Stimulated activated CD4-positive, alpha-beta T cell treated with anti-CD3 and anti-CD28 coated beads, Interleukin-15, amount 100 ng/mL, for 48 hours (primary cell): ENCODE measurements at regions not wholly inside any gene's neighbourhood (a gene's known extent, or its start where the extent isn't known, plus 50 kb on each side); places are given as distances from the start of the nearest gene placed in this dataset.

Experiments used
- DNase-seq, 2 donors: peaks; one replicate each; pipeline ENCODE4 v3.0.0-alpha.2; 2020; ENCODE audit warnings: low read depth in 2 of 2

DNA sequence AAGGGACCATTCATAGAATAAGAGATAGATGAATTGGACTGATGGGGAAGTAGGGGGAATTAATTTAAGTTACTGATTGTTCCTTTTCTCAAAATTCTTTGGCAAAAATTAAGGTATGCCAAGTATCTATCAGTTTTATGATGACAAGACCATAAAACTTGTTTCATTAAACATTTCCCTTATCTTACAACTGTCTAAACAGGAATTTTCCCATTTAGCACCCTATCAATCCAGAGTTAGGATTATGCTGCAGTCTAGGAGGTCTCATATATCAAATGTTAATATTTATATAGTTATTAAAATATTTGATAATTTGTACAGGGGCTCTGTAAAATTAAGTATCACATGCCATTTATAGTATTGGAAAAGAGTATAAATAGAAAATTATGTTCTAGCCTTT lies 51.5 kb upstream of the ARID1B start:
- no peak for DNase-seq

GRCh38 chr6:156720691-156721685 lies 56.2 kb upstream of the ARID1B start:
- DNase-seq: no peak

GRCh38 chr6:156719720-156720563 lies 57.2 kb upstream of the ARID1B start:
- DNase-seq: peak; percentile 24 to 53

DNA sequence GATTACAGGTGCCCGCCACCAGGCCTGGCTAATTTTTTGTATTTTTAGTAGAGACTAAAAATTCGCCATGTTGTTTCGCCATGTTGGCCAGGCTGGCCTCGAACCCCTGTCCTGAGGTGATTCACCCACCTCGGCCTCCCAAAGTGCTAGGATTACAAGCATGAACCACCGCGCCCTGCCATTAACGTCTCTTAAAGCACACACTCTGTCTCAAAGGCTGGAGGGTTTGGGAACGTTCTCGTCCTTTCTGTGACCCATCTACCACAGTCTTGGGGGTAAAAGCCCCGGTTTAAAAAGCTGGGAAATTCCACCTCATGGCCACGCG lies 57.8 kb upstream of the ARID1B start:
- no peak for DNase-seq

GRCh38 chr6:156718647-156719394 lies 58.4 kb upstream of the ARID1B start:
- DNase-seq: no peak

DNA sequence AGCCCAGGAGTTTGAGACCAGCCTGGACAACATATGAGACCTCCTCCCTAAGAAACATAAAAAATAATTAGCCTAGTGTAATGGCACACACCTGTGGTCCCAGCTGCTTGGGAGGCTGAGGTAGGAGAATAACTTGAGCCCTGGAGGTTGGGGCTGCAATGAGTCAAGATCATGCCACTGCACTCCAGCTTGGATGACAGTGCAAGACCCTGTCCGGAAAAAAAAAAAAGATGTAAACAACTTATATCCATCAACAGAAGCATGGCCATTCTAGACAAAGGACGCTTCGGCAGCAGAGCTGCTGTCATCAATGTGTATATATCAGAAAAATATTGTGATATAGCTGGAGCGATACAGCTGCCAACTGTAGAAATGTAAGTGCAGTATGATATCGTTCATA lies 59.6 kb upstream of the ARID1B start:
- no peak for DNase-seq

DNA sequence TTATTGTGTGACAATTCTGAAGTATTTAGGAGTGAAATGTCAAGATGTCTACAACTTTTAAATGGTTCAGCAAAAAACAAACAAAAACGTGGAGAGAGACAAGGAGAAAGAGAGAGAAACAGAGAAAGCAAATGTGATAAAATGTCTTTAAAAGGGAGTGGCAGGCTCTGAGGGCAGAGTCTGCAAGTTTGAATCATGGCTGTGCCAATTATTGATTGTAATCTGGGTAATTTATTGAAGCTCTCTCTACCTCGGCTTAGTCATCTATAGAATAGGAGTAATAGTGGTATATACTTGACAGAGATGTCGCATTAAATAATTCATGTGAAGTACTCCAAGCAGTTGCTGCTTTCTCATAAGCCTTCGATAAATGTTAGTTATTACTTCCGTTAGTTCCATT lies 61.3 kb upstream of the ARID1B start:
- no peak for DNase-seq

DNA sequence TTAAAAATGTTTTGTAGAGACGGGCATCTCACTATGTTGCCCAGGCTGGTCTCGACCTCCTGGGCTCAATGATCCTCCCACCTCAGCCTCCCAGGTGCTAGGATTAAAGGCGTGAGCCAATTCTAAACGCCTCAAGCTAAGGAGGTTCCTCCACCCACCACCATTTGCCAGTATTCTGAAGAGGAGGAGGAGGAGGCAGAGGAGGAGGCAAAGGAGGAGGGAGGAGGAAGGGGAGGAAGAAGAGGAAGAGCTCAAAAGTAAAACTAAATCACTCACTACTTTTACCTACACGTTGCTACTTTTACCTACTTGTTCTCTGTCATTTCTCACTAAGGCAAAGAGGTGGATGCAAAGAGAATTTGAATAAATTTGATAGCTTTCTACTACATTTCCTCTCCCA lies 63.6 kb upstream of the ARID1B start:
- no peak for DNase-seq

DNA sequence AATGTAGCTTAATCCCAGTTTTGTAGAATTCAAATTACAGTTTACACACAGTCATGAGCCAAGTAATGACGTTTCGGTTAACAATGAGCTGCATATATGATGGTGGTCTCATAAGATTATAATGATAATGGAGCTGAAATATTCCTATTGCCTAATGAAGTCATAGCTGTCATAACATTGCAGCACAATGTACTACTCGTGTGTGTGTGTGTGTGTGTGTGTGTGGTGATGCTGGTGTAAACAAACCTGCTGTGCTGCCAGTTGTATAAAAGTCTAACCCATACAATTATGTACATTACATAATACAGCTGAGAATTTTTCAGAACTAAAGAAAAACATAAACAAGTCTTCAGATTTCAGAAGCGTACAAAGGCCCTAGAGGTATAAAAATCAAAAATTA lies 66.7 kb upstream of the ARID1B start:
- no peak for DNase-seq

GRCh38 chr6:156707818-156708217 lies 69.4 kb upstream of the ARID1B start:
- no peak for DNase-seq

GRCh38 chr6:156703719-156704118 lies 73.5 kb upstream of the ARID1B start:
- no peak for DNase-seq

DNA sequence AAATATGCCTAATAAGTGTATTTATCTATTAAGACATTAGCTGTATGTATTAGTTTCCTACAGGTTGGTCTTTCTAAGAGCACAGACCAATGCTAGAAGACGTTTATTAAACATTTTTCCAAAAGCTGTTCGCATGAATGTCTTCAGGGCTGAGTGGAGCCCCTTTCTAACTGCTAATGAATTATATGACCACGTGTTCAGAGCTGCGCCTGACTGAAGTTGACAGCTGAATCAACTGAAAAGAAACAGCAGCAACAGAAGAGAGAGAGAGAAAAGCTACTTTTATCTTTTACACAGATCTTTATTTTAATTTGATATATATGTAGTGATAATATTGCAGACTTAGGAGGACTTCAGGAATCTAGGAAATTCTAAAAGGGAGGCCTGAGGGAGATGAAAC lies 75.2 kb upstream of the ARID1B start:
- no peak for DNase-seq

- no peak for DNase-seq
Observed at GRCh38 chr6:156700440-156701057, 76.6 kb upstream of the ARID1B start.

- no peak for DNase-seq
Observed at GRCh38 chr6:156699935-156700334, 77.2 kb upstream of the ARID1B start.

DNA sequence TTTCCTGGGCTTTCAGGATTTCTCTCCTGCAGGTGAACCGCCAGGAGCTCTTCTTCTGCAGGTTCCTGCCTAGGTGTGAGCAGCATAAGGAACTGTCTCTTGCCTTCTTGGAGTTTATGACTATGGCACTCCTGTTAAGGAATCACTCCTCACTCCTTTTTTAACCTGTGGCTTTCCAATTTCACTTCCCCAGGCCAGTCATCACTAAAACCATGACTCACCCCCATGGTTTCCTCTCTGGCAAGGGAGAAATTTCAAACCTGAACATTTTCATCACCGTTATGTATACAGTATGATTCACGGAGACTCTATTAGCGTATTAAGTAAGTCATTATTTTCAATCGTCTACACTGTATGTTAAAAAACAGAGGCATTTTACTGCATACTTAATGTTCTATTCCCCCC lies 78.2 kb upstream of the ARID1B start:
- DNase-seq: no peak

DNA sequence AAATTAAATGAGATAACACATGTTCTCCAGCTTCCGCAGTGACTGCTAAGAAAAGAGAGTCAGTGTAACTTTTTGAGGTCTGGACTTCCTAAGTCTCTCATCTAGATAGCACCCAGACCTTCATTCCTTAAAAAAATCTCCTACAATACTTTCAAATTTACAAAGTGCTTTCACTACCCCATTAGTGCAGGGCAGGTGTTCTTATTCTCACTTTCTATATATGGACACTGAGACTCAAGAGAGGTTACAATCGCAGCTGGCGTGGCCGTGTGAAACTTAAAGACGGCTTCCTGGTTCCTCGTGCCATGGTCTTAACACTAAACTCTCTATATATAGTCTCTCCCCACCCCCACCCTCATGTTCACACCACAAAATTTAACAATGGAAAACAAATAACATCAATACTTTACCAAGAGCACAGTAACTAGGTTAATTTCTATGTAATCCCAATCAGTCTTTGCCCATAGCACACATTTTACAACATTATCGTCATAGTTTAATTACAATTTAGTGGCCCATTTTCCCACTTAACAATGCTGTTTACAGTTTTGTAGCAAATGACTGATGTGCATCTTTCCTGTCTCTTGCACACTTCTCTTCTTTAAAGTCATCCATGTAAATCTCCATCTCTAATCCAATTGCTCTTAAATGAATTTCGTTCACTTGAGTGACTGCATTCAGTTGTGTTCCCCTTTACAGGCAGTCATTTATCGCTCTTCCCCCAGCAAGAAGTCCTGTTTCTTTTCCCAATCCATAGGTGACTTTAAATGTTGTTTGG lies 78.8 kb upstream of the ARID1B start:
- DNase-seq: no peak

DNA sequence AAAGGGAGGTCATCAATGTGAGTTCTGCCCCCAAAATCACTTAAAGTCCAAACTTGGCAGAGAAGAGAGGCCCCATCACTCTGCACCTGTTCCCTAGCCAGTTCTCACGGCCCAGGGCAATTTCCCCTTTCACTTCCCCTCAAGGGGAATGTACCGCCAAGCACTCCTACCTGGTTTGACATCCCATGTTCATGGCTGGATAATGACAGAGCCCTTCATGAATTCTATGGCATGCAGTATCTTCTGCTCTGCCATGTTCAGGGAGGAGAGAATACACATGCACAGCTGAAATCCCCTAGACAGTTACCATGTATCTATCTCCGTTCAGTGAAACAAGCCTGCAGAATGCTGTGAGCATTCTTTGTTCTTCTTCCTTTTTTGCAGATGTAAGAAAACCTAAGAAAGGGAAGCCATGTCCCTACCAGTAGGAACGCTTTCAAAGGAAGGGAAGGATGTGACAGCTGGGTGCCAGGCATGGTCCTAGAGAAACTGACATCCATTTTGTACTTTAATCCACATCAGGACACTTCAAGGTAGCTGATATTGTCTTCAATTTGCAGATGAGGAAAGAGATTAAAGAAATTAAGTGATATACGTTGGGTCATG lies 79.8 kb upstream of the ARID1B start:
- DNase-seq: no peak

- DNase-seq: no peak
Observed at GRCh38 chr6:156695742-156696141, 81.4 kb upstream of the ARID1B start.

- DNase-seq: no peak
Observed at GRCh38 chr6:156694679-156695078, 82.5 kb upstream of the ARID1B start.

GRCh38 chr6:156691018-156691417 lies 86.2 kb upstream of the ARID1B start:
- DNase-seq: no peak

- DNase-seq: no peak
Observed at GRCh38 chr6:156689656-156690055, 87.5 kb upstream of the ARID1B start.
